Endodermal cell (in vitro differentiated cells): ENCODE measurements at regions not wholly inside any gene's neighbourhood (a gene's known extent, or its start where the extent isn't known, plus 50 kb on each side); places are given as distances from the start of the nearest gene placed in this dataset.

Source experiments
- DNase-seq: peaks from one replicate; pipeline ENCODE4 v3.0.0-alpha.2; 2017
- H3K27ac ChIP-seq: 2 replicates; pipeline ENCODE4 v1.5.1; 2013; ENCODE audit warnings: mild to moderate bottlenecking, low read depth, low read length, moderate library complexity
- H3K27me3 ChIP-seq: 2 replicates; pipeline ENCODE4 v1.6.1; 2013; ENCODE audit warnings: mild to moderate bottlenecking, low read length, moderate library complexity; ENCODE audit not compliant: insufficient read depth, control insufficient read depth, poor library complexity, severe bottlenecking
- H3K36me3 ChIP-seq: 2 replicates; pipeline ENCODE4 v1.7.0; 2013; ENCODE audit warnings: mild to moderate bottlenecking, low read length, moderate library complexity; ENCODE audit not compliant: control insufficient read depth, insufficient read depth
- H3K4me1 ChIP-seq: one replicate; pipeline ENCODE4 v1.7.0; 2013; ENCODE audit warnings: low read length; ENCODE audit not compliant: control insufficient read depth, insufficient read depth
- H3K4me3 ChIP-seq: 2 replicates; pipeline ENCODE4 v1.5.1; 2013; ENCODE audit warnings: mild to moderate bottlenecking, low read length, moderate library complexity
- H3K9ac ChIP-seq: 2 replicates; pipeline ENCODE4 v1.6.1; 2013; ENCODE audit warnings: mild to moderate bottlenecking, low read length, moderate library complexity; ENCODE audit not compliant: poor library complexity, severe bottlenecking; ENCODE audit errors: extremely low read depth
- H3K9me3 ChIP-seq: 2 replicates; pipeline ENCODE4 v1.6.1; 2013; ENCODE audit warnings: mild to moderate bottlenecking, low read length, moderate library complexity; ENCODE audit not compliant: control insufficient read depth
- H3K27ac Mint-ChIP-seq: 2 replicates; pipeline ENCODE4 v1.8.0; 2020; ENCODE audit warnings: mixed read lengths
- H3K27me3 Mint-ChIP-seq: 2 replicates; pipeline ENCODE4 v1.8.0; 2021; ENCODE audit warnings: mild to moderate bottlenecking, mixed read lengths; ENCODE audit not compliant: insufficient read depth
- H3K36me3 Mint-ChIP-seq: 2 replicates; pipeline ENCODE4 v1.8.0; 2020; ENCODE audit warnings: low read depth, mixed read lengths
- H3K4me1 Mint-ChIP-seq: 2 replicates; pipeline ENCODE4 v1.8.0; 2020; ENCODE audit warnings: mixed read lengths
- H3K4me3 Mint-ChIP-seq: 2 replicates; pipeline ENCODE4 v1.8.0; 2020; ENCODE audit warnings: mild to moderate bottlenecking, moderate library complexity, mixed read lengths
- H3K9me3 Mint-ChIP-seq: 2 replicates; pipeline ENCODE4 v1.8.0; 2020; ENCODE audit warnings: mild to moderate bottlenecking, mixed read lengths
- WGBS, 2 experiments: methylation state at CpG; one replicate each; pipeline versions ENCODE4 v1.1.5 to v1.1.7; 2013; ENCODE audit warnings: missing lambda C conversion rate in 2 of 2, mixed read lengths in 1 of 2; ENCODE audit not compliant: insufficient coverage in 1 of 2, insufficient read length in 1 of 2; 5-methylcytosine and 5-hydroxymethylcytosine counted together
- TF ChIP-seq, protein P1 (sequence below): fragments of 200-600 bp; sonication (generic); conservative IDR thresholded peaks from 2 replicates; pipeline ENCODE4 v1.5.0; 2021; ENCODE audit warnings: antibody characterized with exemption, mild to moderate bottlenecking

DNA sequence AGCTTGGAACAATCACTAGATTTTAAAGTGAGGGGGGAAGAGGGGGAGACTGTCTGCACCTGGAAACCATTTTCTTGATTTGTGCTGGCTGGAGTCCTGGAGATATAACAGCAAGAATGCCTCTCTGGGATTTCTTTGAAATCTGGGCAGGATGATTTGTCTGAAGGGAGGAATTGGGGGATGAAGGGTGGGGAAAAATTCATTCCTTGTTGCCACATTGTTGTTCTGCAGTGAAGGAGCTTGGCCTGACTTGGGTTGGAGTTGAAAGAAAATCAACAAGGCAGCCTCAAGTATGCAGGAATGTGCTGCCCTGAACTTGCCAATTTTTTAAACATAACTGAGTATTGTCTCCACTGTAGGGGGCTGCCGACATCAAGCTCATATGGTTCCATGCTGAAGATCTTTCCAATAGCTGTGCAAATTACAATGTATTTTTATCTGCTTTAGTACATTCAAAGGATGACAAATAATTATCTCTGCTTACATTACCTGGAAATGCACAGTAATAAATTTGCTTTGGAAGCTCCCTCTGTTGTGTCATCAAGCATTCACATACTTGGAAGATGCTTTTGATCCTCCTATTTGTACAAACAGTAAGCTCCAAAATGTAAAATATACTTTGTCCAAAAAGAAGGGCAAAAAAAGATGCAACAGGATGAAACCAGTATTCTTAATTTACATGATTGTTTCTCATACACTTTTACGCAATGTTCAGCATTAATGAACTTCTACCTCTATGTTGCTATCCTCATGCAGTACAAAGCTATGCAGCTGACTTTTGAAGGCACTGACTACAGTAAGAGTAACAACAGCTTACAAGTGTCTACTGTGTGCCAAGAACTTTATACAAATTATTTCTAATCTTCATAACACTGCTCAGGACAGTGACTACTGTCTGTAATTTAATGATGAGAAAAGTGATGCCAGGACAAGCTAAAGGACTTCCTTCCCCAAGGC is 627.9 kb upstream of the KLF12 start:
- Histone ChIP-seq H3K4me3 (no peak overlapping the region), H3K4me1 (peaks cover 4% of the 10 kb centered on the region), H3K36me3 (no peaks in the 10 kb centered on the region), H3K27me3 (no peaks in the 10 kb centered on the region), H3K27ac (no peak overlapping the region), H3K9ac (no peak overlapping the region), H3K9me3 (no peaks in the 10 kb centered on the region)
- WGBS, 2 experiments = 89 to 100% methylated on average over 1 to 2 of the region's 2 CpGs
- H3K9me3 Mint-ChIP-seq = no peaks in the 10 kb centered on the region
- no peaks in the 10 kb centered on the region for H3K27me3 Mint-ChIP-seq
- no peak overlapping the region for H3K4me3 Mint-ChIP-seq
- TF ChIP-seq, protein P1, sequence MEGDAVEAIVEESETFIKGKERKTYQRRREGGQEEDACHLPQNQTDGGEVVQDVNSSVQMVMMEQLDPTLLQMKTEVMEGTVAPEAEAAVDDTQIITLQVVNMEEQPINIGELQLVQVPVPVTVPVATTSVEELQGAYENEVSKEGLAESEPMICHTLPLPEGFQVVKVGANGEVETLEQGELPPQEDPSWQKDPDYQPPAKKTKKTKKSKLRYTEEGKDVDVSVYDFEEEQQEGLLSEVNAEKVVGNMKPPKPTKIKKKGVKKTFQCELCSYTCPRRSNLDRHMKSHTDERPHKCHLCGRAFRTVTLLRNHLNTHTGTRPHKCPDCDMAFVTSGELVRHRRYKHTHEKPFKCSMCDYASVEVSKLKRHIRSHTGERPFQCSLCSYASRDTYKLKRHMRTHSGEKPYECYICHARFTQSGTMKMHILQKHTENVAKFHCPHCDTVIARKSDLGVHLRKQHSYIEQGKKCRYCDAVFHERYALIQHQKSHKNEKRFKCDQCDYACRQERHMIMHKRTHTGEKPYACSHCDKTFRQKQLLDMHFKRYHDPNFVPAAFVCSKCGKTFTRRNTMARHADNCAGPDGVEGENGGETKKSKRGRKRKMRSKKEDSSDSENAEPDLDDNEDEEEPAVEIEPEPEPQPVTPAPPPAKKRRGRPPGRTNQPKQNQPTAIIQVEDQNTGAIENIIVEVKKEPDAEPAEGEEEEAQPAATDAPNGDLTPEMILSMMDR = no peak
- peak overlapping the region; percentile 73 for H3K27ac Mint-ChIP-seq
- H3K36me3 Mint-ChIP-seq = no peaks in the 10 kb centered on the region
- H3K4me1 Mint-ChIP-seq = peaks cover 18% of the 10 kb centered on the region
- no peak for DNase-seq

DNA sequence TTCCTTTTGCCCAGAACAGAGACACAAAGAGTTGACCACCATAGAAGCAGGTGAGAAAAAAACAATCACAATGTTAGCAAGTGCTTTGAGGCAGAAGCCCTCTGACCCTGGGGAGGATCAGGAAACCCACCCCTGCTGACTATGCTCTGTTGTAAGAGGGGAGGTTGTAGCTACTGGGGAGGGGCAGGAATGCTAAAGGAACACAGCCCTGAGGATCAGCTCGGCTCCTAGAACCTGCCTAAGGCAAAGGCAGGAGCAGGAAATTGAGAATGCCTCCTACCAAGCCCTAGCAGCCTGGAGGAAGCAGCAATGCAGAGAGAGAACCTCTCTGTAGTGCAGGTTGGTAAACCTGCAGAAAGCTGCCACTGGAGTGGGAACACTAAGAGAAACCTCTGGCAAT is 624.0 kb upstream of the KLF12 start:
- Histone ChIP-seq H3K4me1 (peaks cover 4% of the 10 kb centered on the region), H3K27me3 (no peaks in the 10 kb centered on the region), H3K9me3 (no peaks in the 10 kb centered on the region), H3K36me3 (no peaks in the 10 kb centered on the region), H3K27ac (peak overlapping the region; percentile 18), H3K9ac (no peak overlapping the region), H3K4me3 (no peak overlapping the region)
- TF ChIP-seq, protein P1 = no peak
- DNase-seq = peak; percentile 65
- H3K36me3 Mint-ChIP-seq = no peaks in the 10 kb centered on the region
- WGBS, 2 experiments = 64% methylated on average over 1 of the region's 1 CpG; no CpG with 5 or more reads in 1 of the 2 experiments
- H3K27me3 Mint-ChIP-seq = no peaks in the 10 kb centered on the region
- no peak overlapping the region for H3K4me3 Mint-ChIP-seq
- no peaks in the 10 kb centered on the region for H3K9me3 Mint-ChIP-seq
- peak overlapping the region; percentile 62 for H3K27ac Mint-ChIP-seq
- peaks cover 18% of the 10 kb centered on the region for H3K4me1 Mint-ChIP-seq

DNA sequence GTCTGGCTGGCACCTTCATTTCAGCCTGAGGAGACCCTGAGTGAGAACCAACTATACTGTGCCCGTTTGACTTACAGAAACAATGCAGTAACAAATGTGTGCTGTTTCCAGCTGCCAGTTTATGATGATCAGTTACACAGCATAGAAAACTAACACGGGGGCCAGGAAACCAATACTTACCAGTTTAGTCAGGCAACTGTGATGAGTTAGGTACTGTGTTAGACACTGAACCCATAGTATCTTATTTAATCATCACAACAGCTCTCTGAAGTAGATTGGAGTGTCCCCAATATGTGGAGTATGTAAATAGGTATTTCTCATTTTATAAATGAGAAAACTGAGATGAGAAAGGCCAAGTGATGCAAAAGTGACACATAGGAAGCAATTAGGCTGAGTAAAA is 620.9 kb upstream of the KLF12 start:
- no peak overlapping the region for H3K27ac Mint-ChIP-seq
- TF ChIP-seq, protein P1 = no peak
- H3K4me1 Mint-ChIP-seq = peaks cover 10% of the 10 kb centered on the region
- 88 to 100% methylated on average over 1 to 2 of the region's 2 CpGs for WGBS, 2 experiments
- Histone ChIP-seq H3K4me3 (no peak overlapping the region), H3K36me3 (no peaks in the 10 kb centered on the region), H3K27me3 (no peaks in the 10 kb centered on the region), H3K9ac (no peak overlapping the region), H3K9me3 (no peaks in the 10 kb centered on the region), H3K4me1 (no peaks in the 10 kb centered on the region), H3K27ac (no peak overlapping the region)
- DNase-seq = no peak
- H3K27me3 Mint-ChIP-seq = no peaks in the 10 kb centered on the region
- no peak overlapping the region for H3K4me3 Mint-ChIP-seq
- H3K9me3 Mint-ChIP-seq = no peaks in the 10 kb centered on the region
- no peaks in the 10 kb centered on the region for H3K36me3 Mint-ChIP-seq
